H9 (cell line): ENCODE measurements at regions not wholly inside any gene's neighbourhood (a gene's known extent, or its start where the extent isn't known, plus 50 kb on each side); places are given as distances from the start of the nearest gene placed in this dataset.

ENCODE experiments used
- DNase-seq: peaks from one replicate; pipeline ENCODE4 v3.0.0-alpha.2; 2017
- H2AFZ ChIP-seq: one replicate; pipeline ENCODE4 v1.6.1; 2013; ENCODE audit warnings: mild to moderate bottlenecking, low read length, control low read depth, moderate library complexity
- H2AK5ac ChIP-seq: 2 replicates; pipeline ENCODE4 v1.6.1; 2013; ENCODE audit warnings: low read length, control low read depth, mixed read lengths; ENCODE audit not compliant: insufficient read length
- H2BK120ac ChIP-seq: one replicate; pipeline ENCODE4 v1.6.1; 2013; ENCODE audit warnings: low read depth, mild to moderate bottlenecking, low read length, control low read depth, inconsistent platforms; ENCODE audit not compliant: poor library complexity, severe bottlenecking
- H2BK12ac ChIP-seq: 2 replicates; pipeline ENCODE4 v1.6.1; 2013; ENCODE audit warnings: low read length, control low read depth, mixed read lengths, low read depth; ENCODE audit not compliant: insufficient read length
- H2BK15ac ChIP-seq: 2 replicates; pipeline ENCODE4 v1.6.1; 2013; ENCODE audit warnings: low read depth, low read length, control low read depth
- H2BK20ac ChIP-seq: one replicate; pipeline ENCODE4 v1.6.1; 2013; ENCODE audit warnings: low read depth, mild to moderate bottlenecking, low read length, control low read depth, inconsistent platforms; ENCODE audit not compliant: poor library complexity, severe bottlenecking
- H2BK5ac ChIP-seq: 2 replicates; pipeline ENCODE4 v1.6.1; 2013; ENCODE audit warnings: low read length, control low read depth, mixed read lengths; ENCODE audit not compliant: insufficient read length
- H3K14ac ChIP-seq: 2 replicates; pipeline ENCODE4 v1.6.1; 2013; ENCODE audit warnings: low read length, control low read depth; ENCODE audit not compliant: insufficient read depth
- H3K18ac ChIP-seq: 2 replicates; pipeline ENCODE4 v1.6.1; 2013; ENCODE audit warnings: low read depth, mild to moderate bottlenecking, mixed read lengths, low read length, control low read depth; ENCODE audit not compliant: insufficient read length
- H3K23ac ChIP-seq: 2 replicates; pipeline ENCODE4 v1.6.1; 2013; ENCODE audit warnings: low read length, control low read depth, mixed read lengths, low read depth; ENCODE audit not compliant: insufficient read length
- H3K23me2 ChIP-seq: 2 replicates; pipeline ENCODE4 v1.6.1; 2013; ENCODE audit warnings: low read depth, mild to moderate bottlenecking, mixed read lengths, low read length, control low read depth; ENCODE audit not compliant: insufficient read length, poor library complexity, severe bottlenecking
- H3K27ac ChIP-seq: 2 replicates; pipeline ENCODE4 v1.5.1; 2013; ENCODE audit warnings: low read length, control low read depth, mixed read lengths, low read depth; ENCODE audit not compliant: insufficient read length
- H3K27me3 ChIP-seq: 2 replicates; pipeline ENCODE4 v1.6.1; 2013; ENCODE audit warnings: low read length, control low read depth, inconsistent platforms; ENCODE audit not compliant: insufficient read depth
- H3K4ac ChIP-seq: 2 replicates; pipeline ENCODE4 v1.6.1; 2013; ENCODE audit warnings: low read depth, mild to moderate bottlenecking, control low read depth, inconsistent platforms, low read length, moderate library complexity
- H3K4me1 ChIP-seq: 2 replicates; pipeline ENCODE4 v1.6.1; 2013; ENCODE audit warnings: low read length, control low read depth, inconsistent platforms; ENCODE audit not compliant: insufficient read depth
- H3K4me2 ChIP-seq: 2 replicates; pipeline ENCODE4 v1.6.1; 2013; ENCODE audit warnings: low read length, control low read depth, mixed read lengths; ENCODE audit not compliant: insufficient read length, insufficient read depth
- H3K56ac ChIP-seq: 2 replicates; pipeline ENCODE4 v1.6.1; 2013; ENCODE audit warnings: low read depth, mild to moderate bottlenecking, mixed read lengths, low read length, control low read depth; ENCODE audit not compliant: insufficient read length
- H3K79me1 ChIP-seq: 2 replicates; pipeline ENCODE4 v1.6.1; 2013; ENCODE audit warnings: low read depth, mild to moderate bottlenecking, moderate library complexity, low read length, control low read depth, inconsistent platforms; ENCODE audit not compliant: insufficient read depth, poor library complexity, severe bottlenecking
- H3K79me2 ChIP-seq: 2 replicates; pipeline ENCODE4 v1.6.1; 2013; ENCODE audit warnings: low read length, control low read depth, inconsistent platforms; ENCODE audit not compliant: insufficient read depth
- H3K9ac ChIP-seq: 2 replicates; pipeline ENCODE4 v1.6.1; 2013; ENCODE audit warnings: low read length, control low read depth, mixed read lengths; ENCODE audit not compliant: insufficient read length; ENCODE audit errors: extremely low read depth
- H3K9me3 ChIP-seq: one replicate; pipeline ENCODE4 v1.6.1; 2013; ENCODE audit warnings: low read depth, low read length, inconsistent platforms; ENCODE audit not compliant: control insufficient read depth
- H3T11ph ChIP-seq: one replicate; pipeline ENCODE4 v1.6.1; 2013; ENCODE audit warnings: mild to moderate bottlenecking, low read length, control low read depth, inconsistent platforms
- H4K20me1 ChIP-seq: one replicate; pipeline ENCODE4 v1.6.1; 2013; ENCODE audit not compliant: control insufficient read depth, insufficient read length, insufficient read depth
- H4K5ac ChIP-seq: 2 replicates; pipeline ENCODE4 v1.6.1; 2013; ENCODE audit warnings: low read depth, mild to moderate bottlenecking, mixed read lengths, low read length, control low read depth; ENCODE audit not compliant: insufficient read length
- H4K8ac ChIP-seq: replicated peaks from 2 replicates; pipeline ENCODE4 v1.6.1; 2013; ENCODE audit warnings: low read length, control low read depth, mixed read lengths, low read depth; ENCODE audit not compliant: insufficient read length
- H4K91ac ChIP-seq: 2 replicates; pipeline ENCODE4 v1.6.1; 2013; ENCODE audit warnings: low read depth, mild to moderate bottlenecking, moderate library complexity, mixed read lengths, low read length, control low read depth; ENCODE audit not compliant: insufficient read length
- H3K27ac Mint-ChIP-seq, 3 experiments: 2 replicates in 2 of 3; 3 replicates in 1 of 3; pipeline ENCODE4 v1.8.0; 2020 to 2021; ENCODE audit warnings: mixed read lengths in 3 of 3, mild to moderate bottlenecking in 1 of 3, moderate library complexity in 1 of 3
- H3K27me3 Mint-ChIP-seq: 2 replicates; pipeline ENCODE4 v1.8.0; 2021; ENCODE audit warnings: low read depth, mild to moderate bottlenecking, moderate library complexity, mixed read lengths
- H3K36me3 Mint-ChIP-seq, 3 experiments: 2 replicates in 2 of 3; 3 replicates in 1 of 3; pipeline ENCODE4 v1.8.0; 2020 to 2021; ENCODE audit warnings: low read depth in 3 of 3, mixed read lengths in 3 of 3; ENCODE audit not compliant: insufficient read depth in 1 of 3
- H3K4me1 Mint-ChIP-seq, 2 experiments: 2 replicates each; pipeline ENCODE4 v1.8.0; 2020; ENCODE audit warnings: mixed read lengths in 2 of 2
- H3K4me3 Mint-ChIP-seq, 2 experiments: 2 replicates in 1 of 2; 3 replicates in 1 of 2; pipeline ENCODE4 v1.8.0; 2020 to 2021; ENCODE audit warnings: mild to moderate bottlenecking in 2 of 2, mixed read lengths in 2 of 2, moderate library complexity in 1 of 2
- H3K9me3 Mint-ChIP-seq, 2 experiments: 2 replicates in 1 of 2; 3 replicates in 1 of 2; pipeline ENCODE4 v1.8.0; 2020; ENCODE audit warnings: mild to moderate bottlenecking in 2 of 2, mixed read lengths in 2 of 2, moderate library complexity in 1 of 2
- CTCF ChIP-seq: fragments of 200-600 bp; sonication (generic); conservative IDR thresholded peaks from 3 replicates; pipeline ENCODE4 v1.8.0; 2021; ENCODE audit warnings: antibody characterized with exemption, mild to moderate bottlenecking

DNA sequence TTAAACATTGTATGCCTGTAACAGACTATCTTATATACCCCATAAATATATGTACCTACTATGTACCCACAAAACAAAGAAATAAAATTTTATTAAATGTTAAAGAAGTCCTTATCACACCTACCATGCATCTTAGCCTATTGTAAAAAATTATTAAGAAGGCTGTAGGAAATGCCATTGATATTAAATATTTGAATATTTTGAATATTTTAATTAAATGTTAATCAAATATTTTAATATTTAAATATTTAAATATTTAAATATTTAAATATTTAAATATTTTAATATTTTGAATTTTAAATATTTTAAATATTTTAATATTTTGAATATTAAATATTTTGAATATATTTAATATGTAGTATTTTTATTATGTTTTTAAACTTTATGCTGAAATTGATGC lies 331.5 kb upstream of the ATP10B start:
- Histone ChIP-seq H2BK12ac (no peak overlapping the region), H2BK5ac (no peak overlapping the region), H4K91ac (no peak overlapping the region), H3T11ph (no peak overlapping the region), H2BK15ac (no peak overlapping the region), H4K8ac (no peak overlapping the region), H3K4me2 (no peak overlapping the region), H3K4me1 (no peaks in the 10 kb centered on the region), H2BK20ac (no peak overlapping the region), H2BK120ac (no peak overlapping the region), H4K5ac (no peak overlapping the region), H3K27ac (no peak overlapping the region), H2AK5ac (no peak overlapping the region), H3K56ac (no peak overlapping the region), H3K9me3 (no peaks in the 10 kb centered on the region), H3K4ac (no peak overlapping the region), H3K79me1 (no peaks in the 10 kb centered on the region), H3K23ac (no peak overlapping the region), H3K27me3 (no peaks in the 10 kb centered on the region), H3K79me2 (no peaks in the 10 kb centered on the region), H3K9ac (no peak overlapping the region), H2AFZ (no peak overlapping the region), H4K20me1 (no peaks in the 10 kb centered on the region), H3K18ac (no peak overlapping the region), H3K23me2 (no peaks in the 10 kb centered on the region), H3K14ac (no peak overlapping the region)
- TF ChIP-seq CTCF = no peak
- Mint-ChIP-seq H3K27ac (no peak overlapping the region), H3K4me1 (no peaks in the 10 kb centered on the region), H3K4me3 (no peak overlapping the region), H3K9me3 (no peaks in the 10 kb centered on the region), H3K36me3 (no peaks in the 10 kb centered on the region; a peak in 1 of 7 replicates), H3K27me3 (no peaks in the 10 kb centered on the region; the same call in 1 of the 2 replicates)
- DNase-seq = no peak
